Activated CD8-positive, alpha-beta memory T cell treated with anti-CD3 and anti-CD28 coated beads, Interleukin-2, amount 50 U/mL, for 1 hour (primary cell): ENCODE measurements at regions not wholly inside any gene's neighbourhood (a gene's known extent, or its start where the extent isn't known, plus 50 kb on each side); places are given as distances from the start of the nearest gene placed in this dataset.

Experiments
- DNase-seq: peaks from one replicate; pipeline ENCODE4 v3.0.0-alpha.2; 2020; ENCODE audit errors: extremely low read depth

- DNase-seq, result no peak
These were observed 50.3 kb upstream of the CBFA2T3 start for GRCh38 chr16:89027281-89027680.

- peak; percentile 9 for DNase-seq
These were observed 55.0 kb upstream of the CBFA2T3 start for GRCh38 chr16:89031715-89032659.

- DNase-seq, result no peak
These were observed 56.3 kb upstream of the CBFA2T3 start for GRCh38 chr16:89033304-89033703.

GRCh38 chr16:89033796-89034572, 57.0 kb upstream of the CBFA2T3 start:
- DNase-seq, result no peak

- DNase-seq, result no peak
These were observed 57.6 kb upstream of the CBFA2T3 start for GRCh38 chr16:89034573-89034961.

- no peak for DNase-seq
These were observed 58.1 kb upstream of the CBFA2T3 start for GRCh38 chr16:89034971-89035668.

DNA sequence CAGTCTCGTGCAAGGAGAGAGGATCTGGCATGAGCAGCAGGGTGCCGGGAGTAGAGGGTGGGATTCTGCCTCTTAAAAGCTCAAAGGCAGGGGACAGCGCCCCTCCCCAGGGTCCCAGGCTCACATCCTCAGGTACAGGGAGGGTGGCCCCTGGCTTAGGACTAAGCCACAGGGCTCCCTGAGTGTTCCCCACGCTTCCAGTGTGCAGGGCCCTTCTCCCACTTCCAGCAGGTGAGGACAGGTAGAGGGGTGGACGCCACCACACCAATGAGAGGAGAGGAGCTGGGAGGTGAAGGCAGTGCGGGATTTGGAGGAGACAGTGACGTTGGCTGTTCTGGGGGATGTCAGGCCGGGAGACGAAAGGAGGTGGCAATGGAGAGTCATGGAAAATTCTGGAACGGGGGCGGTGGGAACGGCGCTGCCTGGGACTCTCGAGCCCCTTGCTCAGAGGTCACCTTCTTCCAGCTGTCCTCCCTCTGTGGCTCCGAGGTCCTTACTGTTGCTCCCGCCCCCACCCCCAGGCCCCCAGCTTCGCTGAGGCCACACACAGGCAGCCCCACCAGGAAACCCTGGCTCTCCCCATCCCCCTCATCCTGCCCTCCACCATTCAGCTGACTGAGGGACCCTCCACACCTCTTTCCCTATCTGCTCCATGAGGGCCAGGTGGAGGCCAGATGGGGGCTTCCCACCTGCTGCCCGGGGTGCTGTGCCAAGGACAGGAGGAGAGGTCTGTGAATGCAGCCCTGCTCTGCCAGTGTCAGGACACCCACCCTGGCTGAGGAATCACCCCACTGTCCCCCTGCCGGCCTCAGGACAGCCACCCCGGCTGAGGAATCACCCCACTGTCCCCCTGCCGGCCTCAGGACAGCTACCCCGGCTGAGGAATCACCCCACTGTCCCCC, 57.7 kb upstream of the ACSF3 start:
- no peak for DNase-seq

GRCh38 chr16:89036776-89037175, 56.9 kb upstream of the ACSF3 start:
- no peak for DNase-seq

GRCh38 chr16:89037261-89038152, 56.1 kb upstream of the ACSF3 start:
- DNase-seq, result no peak

GRCh38 chr16:89038221-89038721, 55.4 kb upstream of the ACSF3 start:
- no peak for DNase-seq

- no peak for DNase-seq
These were observed 54.6 kb upstream of the ACSF3 start for GRCh38 chr16:89038811-89039735.

DNA sequence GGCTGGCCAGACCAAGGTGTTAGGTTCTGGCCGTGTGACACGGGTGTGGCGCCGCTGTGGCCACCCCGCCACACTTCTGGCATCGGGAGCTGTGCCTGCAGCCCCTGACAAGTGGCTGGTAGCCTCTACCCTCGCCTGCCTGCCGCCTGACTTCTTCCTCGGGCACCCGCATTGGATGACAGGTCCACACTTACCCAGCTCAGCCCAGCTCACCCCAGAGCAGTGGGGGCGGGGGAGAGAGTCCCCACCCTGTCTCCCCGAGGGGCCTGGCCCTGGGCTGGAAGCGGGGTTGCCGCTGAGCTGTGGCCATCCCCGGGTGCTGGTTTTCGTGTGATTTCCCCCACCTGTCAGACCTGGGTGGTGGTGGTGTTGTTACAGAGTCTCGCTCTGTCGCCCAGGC, 53.9 kb upstream of the ACSF3 start:
- no peak for DNase-seq

- no peak for DNase-seq
These were observed 53.3 kb upstream of the ACSF3 start for GRCh38 chr16:89040391-89040790.

DNA sequence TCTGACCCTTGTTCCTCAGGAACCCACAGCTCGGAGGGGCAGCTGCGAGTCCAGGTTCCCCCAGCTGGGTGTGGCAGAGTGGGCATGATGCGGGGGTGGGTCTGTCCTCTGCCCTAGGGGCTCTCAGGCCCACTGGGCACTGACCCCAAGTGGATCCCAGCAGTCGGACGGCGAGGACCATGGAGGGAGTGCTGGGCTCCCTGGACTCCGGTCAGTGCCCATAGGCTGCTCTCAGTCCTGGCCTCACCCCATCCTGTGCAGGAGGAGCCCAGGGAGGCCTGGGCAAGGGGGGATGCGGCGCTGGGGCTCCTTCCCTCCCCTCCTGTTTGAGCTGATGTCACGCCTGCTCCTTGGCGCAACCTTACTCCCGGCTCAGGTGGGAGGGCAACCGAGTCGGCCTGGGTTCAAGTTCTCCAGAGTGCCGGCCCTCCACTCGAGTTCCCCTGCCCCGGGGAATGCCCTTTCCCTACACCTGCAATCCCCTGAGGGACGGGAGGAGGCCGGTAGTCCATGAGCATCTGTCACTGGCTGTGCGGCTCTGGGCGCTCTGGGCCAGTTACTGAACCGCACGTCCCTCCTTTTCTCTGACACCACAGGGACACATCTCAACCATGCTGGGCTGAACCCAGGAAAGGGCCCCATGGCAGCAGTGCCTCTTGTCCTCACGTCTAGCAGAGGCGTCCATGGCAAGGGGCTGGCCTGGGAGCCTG, 52.6 kb upstream of the ACSF3 start:
- DNase-seq, result no peak

- DNase-seq, result no peak
These were observed 51.8 kb upstream of the ACSF3 start for GRCh38 chr16:89041571-89042481.

- DNase-seq, result no peak
These were observed 50.7 kb upstream of the ACSF3 start for GRCh38 chr16:89042711-89043551.
